Smooth muscle cell (in vitro differentiated cells): ENCODE measurements at regions not wholly inside any gene's neighbourhood (a gene's known extent, or its start where the extent isn't known, plus 50 kb on each side); places are given as distances from the start of the nearest gene placed in this dataset.

Experiments used
- DNase-seq: peaks from one replicate; lab custom pipeline; 2025; ENCODE audit not compliant: unreplicated experiment; lab: John Stamatoyannopoulos, UW
- H2AFZ ChIP-seq: fragments of 200-600 bp; sonication (generic); 2 replicates; pipeline ENCODE4 v1.6.0; 2016; ENCODE audit warnings: antibody characterized with exemption, low read depth, mild to moderate bottlenecking
- H3F3A ChIP-seq: fragments of 200-600 bp; sonication (generic); 2 replicates; pipeline ENCODE4 v1.6.0; 2017; ENCODE audit warnings: antibody characterized with exemption, low read depth
- H3K27ac ChIP-seq: fragments of 200-600 bp; sonication (generic); 2 replicates; pipeline ENCODE4 v1.5.1; 2016; ENCODE audit warnings: low read depth, mild to moderate bottlenecking
- H3K27me3 ChIP-seq: fragments of 200-600 bp; sonication (generic); 2 replicates; pipeline ENCODE4 v1.6.1; 2016; ENCODE audit warnings: low read depth, mild to moderate bottlenecking
- H3K36me3 ChIP-seq: fragments of 200-600 bp; sonication (generic); 2 replicates; pipeline ENCODE4 v1.5.1; 2016; ENCODE audit warnings: low read depth
- H3K4me1 ChIP-seq: fragments of 200-600 bp; sonication (generic); 2 replicates; pipeline ENCODE4 v1.5.1; 2016; ENCODE audit warnings: low read depth
- H3K4me2 ChIP-seq: fragments of 200-600 bp; sonication (generic); 2 replicates; pipeline ENCODE4 v1.6.0; 2016; ENCODE audit warnings: mild to moderate bottlenecking
- H3K4me3 ChIP-seq: fragments of 200-600 bp; sonication (generic); 2 replicates; pipeline ENCODE4 v1.5.1; 2016; ENCODE audit warnings: mild to moderate bottlenecking
- H3K79me2 ChIP-seq: fragments of 200-600 bp; sonication (generic); 2 replicates; pipeline ENCODE4 v1.6.0; 2016; ENCODE audit warnings: low read depth, mild to moderate bottlenecking
- H3K9ac ChIP-seq: fragments of 200-600 bp; sonication (generic); 2 replicates; pipeline ENCODE4 v1.6.0; 2016; ENCODE audit warnings: low read depth
- H3K9me3 ChIP-seq: fragments of 200-600 bp; sonication (generic); replicated peaks from 2 replicates; pipeline ENCODE4 v1.5.1; 2016; ENCODE audit warnings: low read depth
- H4K20me1 ChIP-seq: fragments of 200-600 bp; sonication (generic); 2 replicates; pipeline ENCODE4 v1.6.0; 2016; ENCODE audit warnings: low read depth
- WGBS: methylation state at CpG from one replicate; pipeline ENCODE4 v1.1.7; 2016; ENCODE audit warnings: low lambda C conversion rate; 5-methylcytosine and 5-hydroxymethylcytosine counted together
- TF ChIP-seq, protein P1 (sequence below): fragments of 200-600 bp; sonication (generic); IDR thresholded peaks from 2 replicates; pipeline ENCODE4 v1.5.1; 2017; ENCODE audit warnings: borderline replicate concordance, mild to moderate bottlenecking, antibody characterized with exemption; ENCODE audit not compliant: insufficient read depth, poor library complexity, severe bottlenecking

GRCh38 chr10:59011972-59012632 is 164.3 kb upstream of the PHYHIPL start:
- no peaks in the 10 kb centered on the region for H3K9me3 ChIP-seq
- no peak overlapping the region for H2AFZ ChIP-seq
- H3K36me3 ChIP-seq = no peaks in the 10 kb centered on the region
- H3K4me3 ChIP-seq = no peak overlapping the region
- no peak overlapping the region for H3K4me2 ChIP-seq
- H3K79me2 ChIP-seq = no peaks in the 10 kb centered on the region
- no peak for DNase-seq
- H3K27ac ChIP-seq = no peak overlapping the region
- H3K27me3 ChIP-seq = no peaks in the 10 kb centered on the region
- no peaks in the 10 kb centered on the region for H3F3A ChIP-seq
- H3K4me1 ChIP-seq = peaks cover 5% of the 10 kb centered on the region
- TF ChIP-seq, protein P1, sequence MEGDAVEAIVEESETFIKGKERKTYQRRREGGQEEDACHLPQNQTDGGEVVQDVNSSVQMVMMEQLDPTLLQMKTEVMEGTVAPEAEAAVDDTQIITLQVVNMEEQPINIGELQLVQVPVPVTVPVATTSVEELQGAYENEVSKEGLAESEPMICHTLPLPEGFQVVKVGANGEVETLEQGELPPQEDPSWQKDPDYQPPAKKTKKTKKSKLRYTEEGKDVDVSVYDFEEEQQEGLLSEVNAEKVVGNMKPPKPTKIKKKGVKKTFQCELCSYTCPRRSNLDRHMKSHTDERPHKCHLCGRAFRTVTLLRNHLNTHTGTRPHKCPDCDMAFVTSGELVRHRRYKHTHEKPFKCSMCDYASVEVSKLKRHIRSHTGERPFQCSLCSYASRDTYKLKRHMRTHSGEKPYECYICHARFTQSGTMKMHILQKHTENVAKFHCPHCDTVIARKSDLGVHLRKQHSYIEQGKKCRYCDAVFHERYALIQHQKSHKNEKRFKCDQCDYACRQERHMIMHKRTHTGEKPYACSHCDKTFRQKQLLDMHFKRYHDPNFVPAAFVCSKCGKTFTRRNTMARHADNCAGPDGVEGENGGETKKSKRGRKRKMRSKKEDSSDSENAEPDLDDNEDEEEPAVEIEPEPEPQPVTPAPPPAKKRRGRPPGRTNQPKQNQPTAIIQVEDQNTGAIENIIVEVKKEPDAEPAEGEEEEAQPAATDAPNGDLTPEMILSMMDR = no peak
- no peaks in the 10 kb centered on the region for H4K20me1 ChIP-seq
- 91% methylated on average over 7 of the region's 7 CpGs for WGBS
- no peak overlapping the region for H3K9ac ChIP-seq

GRCh38 chr10:59012839-59013238 is 163.6 kb upstream of the PHYHIPL start:
- 75% methylated on average over 3 of the region's 3 CpGs for WGBS
- no peaks in the 10 kb centered on the region for H3K27me3 ChIP-seq
- TF ChIP-seq, protein P1 = no peak
- no peaks in the 10 kb centered on the region for H3K9me3 ChIP-seq
- no peaks in the 10 kb centered on the region for H4K20me1 ChIP-seq
- no peak overlapping the region for H3K4me2 ChIP-seq
- peaks cover 5% of the 10 kb centered on the region for H3K4me1 ChIP-seq
- H3K79me2 ChIP-seq = no peaks in the 10 kb centered on the region
- no peaks in the 10 kb centered on the region for H3K36me3 ChIP-seq
- H3K27ac ChIP-seq = no peak overlapping the region
- H3K4me3 ChIP-seq = no peak overlapping the region
- H3K9ac ChIP-seq = no peak overlapping the region
- no peaks in the 10 kb centered on the region for H3F3A ChIP-seq
- H2AFZ ChIP-seq = no peak overlapping the region
- no peak for DNase-seq

GRCh38 chr10:59016043-59016442 is 160.4 kb upstream of the PHYHIPL start:
- Histone ChIP-seq H3K4me2 (no peak overlapping the region), H3K4me1 (peaks cover 6% of the 10 kb centered on the region), H3K79me2 (no peaks in the 10 kb centered on the region), H3K9ac (no peak overlapping the region), H3K9me3 (no peaks in the 10 kb centered on the region), H3K4me3 (no peak overlapping the region), H3K27ac (no peak overlapping the region), H3K36me3 (no peaks in the 10 kb centered on the region), H3K27me3 (no peaks in the 10 kb centered on the region), H4K20me1 (no peaks in the 10 kb centered on the region), H2AFZ (no peak overlapping the region), H3F3A (no peaks in the 10 kb centered on the region)
- TF ChIP-seq, protein P1 = no peak
- DNase-seq = no peak
- WGBS = 89% methylated on average over 4 of the region's 4 CpGs

GRCh38 chr10:59018977-59019376 is 157.5 kb upstream of the PHYHIPL start:
- Histone ChIP-seq H3F3A (no peaks in the 10 kb centered on the region), H3K9me3 (no peaks in the 10 kb centered on the region), H2AFZ (no peak overlapping the region), H3K4me1 (peaks cover 6% of the 10 kb centered on the region), H4K20me1 (no peaks in the 10 kb centered on the region), H3K4me3 (no peak overlapping the region), H3K27ac (no peak overlapping the region), H3K4me2 (no peak overlapping the region), H3K79me2 (no peaks in the 10 kb centered on the region), H3K9ac (no peak overlapping the region), H3K36me3 (no peaks in the 10 kb centered on the region), H3K27me3 (no peaks in the 10 kb centered on the region)
- WGBS = 93% methylated on average over 5 of the region's 5 CpGs
- DNase-seq = no peak
- TF ChIP-seq, protein P1 = no peak
